ENCODE measurements at regions not wholly inside any gene's neighbourhood (a gene's known extent, or its start where the extent isn't known, plus 50 kb on each side); places are given as distances from the start of the nearest gene placed in this dataset.

DNA sequence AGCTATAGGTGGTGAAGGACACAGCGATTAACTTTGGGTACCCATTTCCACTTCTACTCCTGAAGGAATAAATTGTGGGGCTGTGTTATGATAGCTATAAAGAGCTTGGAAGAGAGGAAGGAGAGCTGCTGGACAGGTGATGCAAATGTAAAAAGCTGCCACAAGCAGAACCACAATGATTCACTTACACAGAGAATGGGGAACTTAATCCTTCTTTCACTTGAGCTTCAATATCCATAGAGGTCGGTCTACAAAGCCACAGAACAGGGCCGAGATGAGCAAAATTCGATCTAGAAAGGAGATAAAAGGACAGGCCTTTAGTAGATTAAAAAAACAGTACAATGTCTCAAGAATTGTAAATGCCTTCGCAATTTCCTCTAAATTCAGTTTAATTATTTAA is 831.1 kb downstream of the LRFN5 start:
- DNase-seq, result no peak
- no peaks in the 10 kb centered on the region for H3K79me1 ChIP-seq (replicated peaks; ENCODE audit: low read length, poor library complexity, severe bottlenecking)
- no peak overlapping the region for H3K23ac ChIP-seq (ENCODE audit: low read length in 2 of 2)
- no peak overlapping the region for H3K4me2 ChIP-seq (ENCODE audit: low read length, poor library complexity, severe bottlenecking)
- H3K14ac ChIP-seq (ENCODE audit: low read length in 2 of 2), result no peak overlapping the region
- H3K9ac ChIP-seq (ENCODE audit: low read length), result no peak overlapping the region
- no peak overlapping the region for H4K8ac ChIP-seq (ENCODE audit: low read length)
- no peak overlapping the region for H2BK120ac ChIP-seq (ENCODE audit: low read depth, low read length)
- H3K4me1 ChIP-seq (ENCODE audit: control insufficient read depth, insufficient read depth, low read depth, low read length), result no peaks in the 10 kb centered on the region
- H2BK15ac ChIP-seq (ENCODE audit: low read depth, poor library complexity, severe bottlenecking), result no peak overlapping the region
- no peaks in the 10 kb centered on the region for H3K27me3 ChIP-seq (ENCODE audit: control insufficient read depth in 1 of 2, insufficient read depth in 1 of 2, low read length in 2 of 2)
- H3K36me3 ChIP-seq (ENCODE audit: control insufficient read depth in 1 of 2, insufficient read depth in 2 of 2, low read depth in 1 of 2, low read length in 2 of 2), result no peaks in the 10 kb centered on the region
- no CpG with 5 or more reads among the region's 5 CpGs for WGBS
- H3K18ac ChIP-seq (ENCODE audit: low read depth in 1 of 2, low read length in 2 of 2), result no peak overlapping the region
- H3K4ac ChIP-seq (ENCODE audit: low read depth in 1 of 2, low read length in 2 of 2), result no peak overlapping the region
- H3K4me3 ChIP-seq (ENCODE audit: insufficient read depth in 1 of 2, low read depth in 1 of 2, low read length in 2 of 2), result no peak overlapping the region
- no peak overlapping the region for H2AFZ ChIP-seq (ENCODE audit: low read depth, low read length)
- H2BK5ac ChIP-seq (ENCODE audit: low read depth, low read length, poor library complexity, severe bottlenecking), result no peak overlapping the region
- no peak overlapping the region for H2BK12ac ChIP-seq (ENCODE audit: low read length in 2 of 2)
- no peak overlapping the region for H2AK5ac ChIP-seq (ENCODE audit: low read length, severe bottlenecking)
- no peaks in the 10 kb centered on the region for H3K9me3 ChIP-seq (ENCODE audit: control insufficient read depth, low read length)
- H3K27ac ChIP-seq (ENCODE audit: low read length, poor library complexity, severe bottlenecking), result no peak overlapping the region
- no peak overlapping the region for H4K91ac ChIP-seq (ENCODE audit: low read length)

DNA sequence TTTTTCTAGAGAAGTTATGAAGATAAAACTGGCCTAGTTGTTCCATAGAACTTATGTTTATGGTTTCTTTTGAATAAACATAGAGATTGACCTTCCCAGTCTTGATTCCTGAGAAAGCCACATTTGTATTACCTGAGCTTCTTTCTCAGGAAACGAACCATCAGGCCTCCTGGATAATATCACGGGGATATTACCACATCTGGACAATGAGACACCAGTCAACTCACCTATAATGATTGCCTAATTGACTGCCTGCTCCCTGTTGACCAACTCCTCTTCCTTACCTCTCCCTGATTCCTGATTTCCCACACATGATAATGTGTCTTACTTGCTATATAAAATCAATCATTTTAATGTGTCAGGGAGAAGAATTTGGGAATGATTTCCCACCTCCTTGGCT is 822.7 kb downstream of the LRFN5 start:
- H4K91ac ChIP-seq (ENCODE audit: low read length), result no peak overlapping the region
- no peak overlapping the region for H2BK5ac ChIP-seq (ENCODE audit: low read depth, low read length, poor library complexity, severe bottlenecking)
- no peak overlapping the region for H3K23ac ChIP-seq (ENCODE audit: low read length in 2 of 2)
- no peaks in the 10 kb centered on the region for H3K9me3 ChIP-seq (ENCODE audit: control insufficient read depth, low read length)
- no peak for DNase-seq
- H3K4ac ChIP-seq (ENCODE audit: low read depth in 1 of 2, low read length in 2 of 2), result no peak overlapping the region
- no peak overlapping the region for H3K9ac ChIP-seq (ENCODE audit: low read length)
- no peak overlapping the region for H2BK12ac ChIP-seq (ENCODE audit: low read length in 2 of 2)
- H3K18ac ChIP-seq (ENCODE audit: low read depth in 1 of 2, low read length in 2 of 2), result no peak overlapping the region
- no peak overlapping the region for H2BK15ac ChIP-seq (ENCODE audit: low read depth, poor library complexity, severe bottlenecking)
- no peak overlapping the region for H4K8ac ChIP-seq (ENCODE audit: low read length)
- H3K4me1 ChIP-seq (ENCODE audit: control insufficient read depth, insufficient read depth, low read depth, low read length), result no peaks in the 10 kb centered on the region
- no peak overlapping the region for H3K4me2 ChIP-seq (ENCODE audit: low read length, poor library complexity, severe bottlenecking)
- H2BK120ac ChIP-seq (ENCODE audit: low read depth, low read length), result no peak overlapping the region
- H3K27me3 ChIP-seq (ENCODE audit: control insufficient read depth in 1 of 2, insufficient read depth in 1 of 2, low read length in 2 of 2), result no peaks in the 10 kb centered on the region
- no peak overlapping the region for H3K27ac ChIP-seq (ENCODE audit: low read length, poor library complexity, severe bottlenecking)
- 56% methylated on average over 2 of the region's 2 CpGs for WGBS
- no peak overlapping the region for H2AFZ ChIP-seq (ENCODE audit: low read depth, low read length)
- no peak overlapping the region for H2AK5ac ChIP-seq (ENCODE audit: low read length, severe bottlenecking)
- no peak overlapping the region for H3K4me3 ChIP-seq (ENCODE audit: insufficient read depth in 1 of 2, low read depth in 1 of 2, low read length in 2 of 2)
- no peaks in the 10 kb centered on the region for H3K79me1 ChIP-seq (replicated peaks; ENCODE audit: low read length, poor library complexity, severe bottlenecking)
- no peak overlapping the region for H3K14ac ChIP-seq (ENCODE audit: low read length in 2 of 2)
- H3K36me3 ChIP-seq (ENCODE audit: control insufficient read depth in 1 of 2, insufficient read depth in 2 of 2, low read depth in 1 of 2, low read length in 2 of 2), result no peaks in the 10 kb centered on the region

DNA sequence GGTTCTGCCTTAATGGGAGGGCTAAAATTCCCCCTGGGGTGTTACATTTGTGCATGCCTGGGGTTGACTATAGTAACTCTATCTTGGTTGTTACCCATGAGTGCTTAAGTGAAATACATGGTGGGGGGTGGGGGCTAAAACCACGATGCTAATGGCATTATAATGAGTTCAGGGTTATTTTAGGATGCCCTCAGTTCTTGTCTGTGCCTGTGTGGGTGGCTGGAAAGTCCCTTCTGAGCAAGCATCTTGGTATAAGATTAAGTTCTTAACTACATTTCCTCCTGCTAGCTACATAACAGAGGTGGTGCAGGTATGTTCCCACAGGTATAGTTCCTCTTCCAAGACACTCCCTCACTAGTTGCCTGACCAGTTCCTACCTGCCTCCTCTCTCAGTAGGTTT is 822.3 kb downstream of the LRFN5 start:
- H3K14ac ChIP-seq (ENCODE audit: low read length in 2 of 2), result no peak overlapping the region
- H3K4me2 ChIP-seq (ENCODE audit: low read length, poor library complexity, severe bottlenecking), result no peak overlapping the region
- WGBS, result 47% methylated on average over 1 of the region's 1 CpG
- no peak overlapping the region for H2AK5ac ChIP-seq (ENCODE audit: low read length, severe bottlenecking)
- H4K91ac ChIP-seq (ENCODE audit: low read length), result no peak overlapping the region
- H2BK120ac ChIP-seq (ENCODE audit: low read depth, low read length), result no peak overlapping the region
- no peaks in the 10 kb centered on the region for H3K27me3 ChIP-seq (ENCODE audit: control insufficient read depth in 1 of 2, insufficient read depth in 1 of 2, low read length in 2 of 2)
- H3K18ac ChIP-seq (ENCODE audit: low read depth in 1 of 2, low read length in 2 of 2), result no peak overlapping the region
- no peaks in the 10 kb centered on the region for H3K4me1 ChIP-seq (ENCODE audit: control insufficient read depth, insufficient read depth, low read depth, low read length)
- no peak overlapping the region for H2BK12ac ChIP-seq (ENCODE audit: low read length in 2 of 2)
- no peak overlapping the region for H3K23ac ChIP-seq (ENCODE audit: low read length in 2 of 2)
- H3K9ac ChIP-seq (ENCODE audit: low read length), result no peak overlapping the region
- no peak overlapping the region for H3K27ac ChIP-seq (ENCODE audit: low read length, poor library complexity, severe bottlenecking)
- H3K79me1 ChIP-seq (replicated peaks; ENCODE audit: low read length, poor library complexity, severe bottlenecking), result no peaks in the 10 kb centered on the region
- no peak overlapping the region for H3K4ac ChIP-seq (ENCODE audit: low read depth in 1 of 2, low read length in 2 of 2)
- H3K4me3 ChIP-seq (ENCODE audit: insufficient read depth in 1 of 2, low read depth in 1 of 2, low read length in 2 of 2), result no peak overlapping the region
- H4K8ac ChIP-seq (ENCODE audit: low read length), result no peak overlapping the region
- H2BK15ac ChIP-seq (ENCODE audit: low read depth, poor library complexity, severe bottlenecking), result no peak overlapping the region
- DNase-seq, result no peak
- H3K36me3 ChIP-seq (ENCODE audit: control insufficient read depth in 1 of 2, insufficient read depth in 2 of 2, low read depth in 1 of 2, low read length in 2 of 2), result no peaks in the 10 kb centered on the region
- no peaks in the 10 kb centered on the region for H3K9me3 ChIP-seq (ENCODE audit: control insufficient read depth, low read length)
- H2BK5ac ChIP-seq (ENCODE audit: low read depth, low read length, poor library complexity, severe bottlenecking), result no peak overlapping the region
- no peak overlapping the region for H2AFZ ChIP-seq (ENCODE audit: low read depth, low read length)

DNA sequence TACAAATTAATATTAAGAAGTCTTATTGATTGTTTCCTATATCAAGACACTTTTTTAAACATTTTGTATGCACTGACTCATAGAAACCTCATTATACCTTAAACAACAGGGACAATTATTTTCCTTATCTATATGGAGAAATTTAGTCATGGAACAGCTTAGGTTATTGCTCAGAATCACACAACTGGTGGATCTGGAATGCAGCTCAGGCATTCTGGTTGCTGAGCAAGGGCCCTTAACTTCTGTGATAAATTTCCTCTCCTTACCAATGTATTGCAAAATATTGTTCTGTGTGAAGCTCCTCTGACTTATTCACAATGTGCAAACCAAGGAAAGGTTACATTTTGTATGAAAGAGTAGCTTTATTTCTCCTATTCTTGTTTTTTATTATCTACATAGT is 817.8 kb downstream of the LRFN5 start:
- no peak overlapping the region for H2BK5ac ChIP-seq (ENCODE audit: low read depth, low read length, poor library complexity, severe bottlenecking)
- no peaks in the 10 kb centered on the region for H3K36me3 ChIP-seq (ENCODE audit: control insufficient read depth in 1 of 2, insufficient read depth in 2 of 2, low read depth in 1 of 2, low read length in 2 of 2)
- no peak overlapping the region for H3K14ac ChIP-seq (ENCODE audit: low read length in 2 of 2)
- no peak overlapping the region for H2BK15ac ChIP-seq (ENCODE audit: low read depth, poor library complexity, severe bottlenecking)
- H4K8ac ChIP-seq (ENCODE audit: low read length), result no peak overlapping the region
- H3K4me3 ChIP-seq (ENCODE audit: insufficient read depth in 1 of 2, low read depth in 1 of 2, low read length in 2 of 2), result no peak overlapping the region
- no peak overlapping the region for H3K18ac ChIP-seq (ENCODE audit: low read depth in 1 of 2, low read length in 2 of 2)
- H3K9me3 ChIP-seq (ENCODE audit: control insufficient read depth, low read length), result no peaks in the 10 kb centered on the region
- no peak overlapping the region for H3K23ac ChIP-seq (ENCODE audit: low read length in 2 of 2)
- no peak overlapping the region for H2BK120ac ChIP-seq (ENCODE audit: low read depth, low read length)
- H2AK5ac ChIP-seq (ENCODE audit: low read length, severe bottlenecking), result no peak overlapping the region
- H3K27me3 ChIP-seq (ENCODE audit: control insufficient read depth in 1 of 2, insufficient read depth in 1 of 2, low read length in 2 of 2), result no peaks in the 10 kb centered on the region
- no peaks in the 10 kb centered on the region for H3K4me1 ChIP-seq (ENCODE audit: control insufficient read depth, insufficient read depth, low read depth, low read length)
- no peak overlapping the region for H4K91ac ChIP-seq (ENCODE audit: low read length)
- H3K4ac ChIP-seq (ENCODE audit: low read depth in 1 of 2, low read length in 2 of 2), result no peak overlapping the region
- no peak overlapping the region for H3K9ac ChIP-seq (ENCODE audit: low read length)
- H3K4me2 ChIP-seq (ENCODE audit: low read length, poor library complexity, severe bottlenecking), result no peak overlapping the region
- peak; percentile 9 for DNase-seq
- no peak overlapping the region for H2AFZ ChIP-seq (ENCODE audit: low read depth, low read length)
- H3K79me1 ChIP-seq (replicated peaks; ENCODE audit: low read length, poor library complexity, severe bottlenecking), result no peaks in the 10 kb centered on the region
- H2BK12ac ChIP-seq (ENCODE audit: low read length in 2 of 2), result no peak overlapping the region
- no peak overlapping the region for H3K27ac ChIP-seq (ENCODE audit: low read length, poor library complexity, severe bottlenecking)

Data from mesenchymal stem cell (in vitro differentiated cells and primary cell).